HUES64 (cell line): ENCODE measurements at regions not wholly inside any gene's neighbourhood (a gene's known extent, or its start where the extent isn't known, plus 50 kb on each side); places are given as distances from the start of the nearest gene placed in this dataset.
"Not testable (repeated sequence)": the region's sequence is repeated elsewhere in the genome, so short reads cannot be mapped to it uniquely, and the experiment has no call there.

Experiments used
- H3K27ac ChIP-seq: 2 replicates; pipeline ENCODE4 v1.7.0; 2013; ENCODE audit warnings: low read depth, low read length, inconsistent platforms
- H3K27me3 ChIP-seq: 2 replicates; pipeline ENCODE4 v1.6.1; 2013; ENCODE audit warnings: mild to moderate bottlenecking, low read length; ENCODE audit not compliant: insufficient read depth
- H3K36me3 ChIP-seq: 2 replicates; pipeline ENCODE4 v1.6.1; 2013; ENCODE audit warnings: mild to moderate bottlenecking, low read length; ENCODE audit not compliant: insufficient read depth
- H3K4me1 ChIP-seq: 2 replicates; pipeline ENCODE4 v1.6.1; 2013; ENCODE audit warnings: mild to moderate bottlenecking, low read length, moderate library complexity; ENCODE audit not compliant: insufficient read depth
- H3K4me3 ChIP-seq: 2 replicates; pipeline ENCODE4 v1.5.1; 2013; ENCODE audit warnings: mild to moderate bottlenecking, low read length, moderate library complexity
- H3K9ac ChIP-seq: 2 replicates; pipeline ENCODE4 v1.6.1; 2013; ENCODE audit warnings: mild to moderate bottlenecking, low read depth, low read length
- H3K9me3 ChIP-seq: 2 replicates; pipeline ENCODE4 v1.6.1; 2013; ENCODE audit warnings: low read depth, low read length; ENCODE audit not compliant: insufficient read depth
- WGBS: fragments of 150-250, 120-280 bp; methylation state at CpG from one replicate; pipeline ENCODE4 v1.1.7; 2013; ENCODE audit warnings: missing lambda C conversion rate; 5-methylcytosine and 5-hydroxymethylcytosine counted together

GRCh38 chr5:125439243-125439642, 692.8 kb upstream of the ZNF608 start:
- H3K4me1 ChIP-seq = no peaks in the 10 kb centered on the region
- H3K36me3 ChIP-seq = no peaks in the 10 kb centered on the region
- H3K27ac ChIP-seq = no peak overlapping the region
- H3K9ac ChIP-seq = no peak overlapping the region
- no peak overlapping the region for H3K4me3 ChIP-seq
- H3K27me3 ChIP-seq = no peaks in the 10 kb centered on the region
- H3K9me3 ChIP-seq = no peaks in the 10 kb centered on the region

- no peaks in the 10 kb centered on the region for H3K27me3 ChIP-seq
- H3K9ac ChIP-seq = no peak overlapping the region
- no peaks in the 10 kb centered on the region for H3K36me3 ChIP-seq
- no peaks in the 10 kb centered on the region for H3K9me3 ChIP-seq
- H3K4me1 ChIP-seq = no peaks in the 10 kb centered on the region
- WGBS = 93% methylated on average over 3 of the region's 3 CpGs
- no peak overlapping the region for H3K27ac ChIP-seq
- no peak overlapping the region for H3K4me3 ChIP-seq
Observed at GRCh38 chr5:125440905-125441304, 694.5 kb upstream of the ZNF608 start.

- H3K4me1 ChIP-seq = no peaks in the 10 kb centered on the region; the same call in 1 of the 2 replicates
- no peak overlapping the region for H3K4me3 ChIP-seq
- WGBS = 100% methylated on average over 2 of the region's 3 CpGs
- H3K27ac ChIP-seq = no peak overlapping the region
- H3K36me3 ChIP-seq = no peaks in the 10 kb centered on the region
- H3K9ac ChIP-seq = no peak overlapping the region
- no peaks in the 10 kb centered on the region for H3K9me3 ChIP-seq
- no peaks in the 10 kb centered on the region for H3K27me3 ChIP-seq
Observed at GRCh38 chr5:125446986-125447385, 700.5 kb upstream of the ZNF608 start.

- no peak overlapping the region for H3K4me3 ChIP-seq
- no peaks in the 10 kb centered on the region; the same call in 1 of the 2 replicates for H3K4me1 ChIP-seq
- no peak overlapping the region for H3K27ac ChIP-seq
- 98% methylated on average over 2 of the region's 2 CpGs for WGBS
- no peak overlapping the region for H3K9ac ChIP-seq
- H3K9me3 ChIP-seq = no peaks in the 10 kb centered on the region
- H3K27me3 ChIP-seq = no peaks in the 10 kb centered on the region
- no peaks in the 10 kb centered on the region for H3K36me3 ChIP-seq
Observed at GRCh38 chr5:125450771-125451170, 704.3 kb upstream of the ZNF608 start.

GRCh38 chr5:125451622-125452021, 705.2 kb upstream of the ZNF608 start:
- Histone ChIP-seq H3K4me1 (no peaks in the 10 kb centered on the region; the same call in 1 of the 2 replicates), H3K36me3 (no peaks in the 10 kb centered on the region), H3K27me3 (no peaks in the 10 kb centered on the region), H3K9me3 (no peaks in the 10 kb centered on the region), H3K27ac (no peak overlapping the region), H3K4me3 (no peak overlapping the region), H3K9ac (no peak overlapping the region)

GRCh38 chr5:125452991-125453390, 706.6 kb upstream of the ZNF608 start:
- no peak overlapping the region for H3K27ac ChIP-seq
- no peak overlapping the region for H3K4me3 ChIP-seq
- H3K36me3 ChIP-seq = no peaks in the 10 kb centered on the region
- no peak overlapping the region for H3K9ac ChIP-seq
- H3K4me1 ChIP-seq = no peaks in the 10 kb centered on the region; the same call in 1 of the 2 replicates
- no peaks in the 10 kb centered on the region for H3K27me3 ChIP-seq
- WGBS = 94% methylated on average over 3 of the region's 3 CpGs
- H3K9me3 ChIP-seq = peaks cover 8% of the 10 kb centered on the region

- no CpG with 5 or more reads among the region's 1 CpG for WGBS
- Histone ChIP-seq H3K27me3 (no peaks in the 10 kb centered on the region), H3K9me3 (peaks cover 8% of the 10 kb centered on the region), H3K27ac (no peak overlapping the region), H3K9ac (no peak overlapping the region), H3K4me3 (no peak overlapping the region), H3K36me3 (no peaks in the 10 kb centered on the region), H3K4me1 (no peaks in the 10 kb centered on the region)
Observed at GRCh38 chr5:125455041-125455440, 708.6 kb upstream of the ZNF608 start.

GRCh38 chr5:125456005-125456404, 709.6 kb upstream of the ZNF608 start:
- not testable (repeated sequence) for H3K27ac ChIP-seq, H3K9ac ChIP-seq, H3K4me3 ChIP-seq, H3K27me3 ChIP-seq, H3K36me3 ChIP-seq, H3K4me1 ChIP-seq, H3K9me3 ChIP-seq
- WGBS = 100% methylated on average over 4 of the region's 4 CpGs

- H3K36me3 ChIP-seq = no peaks in the 10 kb centered on the region
- 97% methylated on average over 4 of the region's 4 CpGs for WGBS
- no peak overlapping the region for H3K27ac ChIP-seq
- no peaks in the 10 kb centered on the region for H3K4me1 ChIP-seq
- no peak overlapping the region for H3K4me3 ChIP-seq
- H3K9ac ChIP-seq = no peak overlapping the region
- no peaks in the 10 kb centered on the region for H3K27me3 ChIP-seq
- peaks cover 8% of the 10 kb centered on the region for H3K9me3 ChIP-seq
Observed at GRCh38 chr5:125457617-125458016, 711.2 kb upstream of the ZNF608 start.

GRCh38 chr5:125458949-125459348, 712.5 kb upstream of the ZNF608 start:
- H3K27me3 ChIP-seq, H3K4me3 ChIP-seq, H3K9ac ChIP-seq, H3K36me3 ChIP-seq, H3K4me1 ChIP-seq, H3K9me3 ChIP-seq, H3K27ac ChIP-seq: not testable (repeated sequence)
- WGBS = 93% methylated on average over 2 of the region's 2 CpGs

GRCh38 chr5:125461641-125462072, 715.2 kb upstream of the ZNF608 start:
- H3K4me1 ChIP-seq = no peaks in the 10 kb centered on the region
- H3K27me3 ChIP-seq = no peaks in the 10 kb centered on the region
- 100% methylated on average over 2 of the region's 5 CpGs for WGBS
- H3K9ac ChIP-seq = no peak overlapping the region
- H3K27ac ChIP-seq = no peak overlapping the region
- H3K9me3 ChIP-seq = peaks cover 8% of the 10 kb centered on the region
- no peak overlapping the region for H3K4me3 ChIP-seq
- H3K36me3 ChIP-seq = no peaks in the 10 kb centered on the region

GRCh38 chr5:125463466-125464092, 717.1 kb upstream of the ZNF608 start:
- Histone ChIP-seq H3K36me3 (no peaks in the 10 kb centered on the region), H3K27me3 (no peaks in the 10 kb centered on the region), H3K9me3 (no peaks in the 10 kb centered on the region), H3K9ac (no peak overlapping the region), H3K27ac (no peak overlapping the region), H3K4me3 (no peak overlapping the region), H3K4me1 (peaks cover 8% of the 10 kb centered on the region; the same call in 1 of the 2 replicates)
- 96% methylated on average over 2 of the region's 3 CpGs for WGBS
